CD4-positive, alpha-beta T cell (primary cell): ENCODE measurements at regions not wholly inside any gene's neighbourhood (a gene's known extent, or its start where the extent isn't known, plus 50 kb on each side); places are given as distances from the start of the nearest gene placed in this dataset.
"Not testable (repeated sequence)": the region's sequence is repeated elsewhere in the genome, so short reads cannot be mapped to it uniquely, and the experiment has no call there.

Source experiments
- ATAC-seq: fragments of 200-7000 bp; cut with Tn5 transposase; one replicate; pipeline ENCODE4 v1.10.0; 2022; ENCODE audit warnings: mild to moderate bottlenecking; ENCODE audit not compliant: poor library complexity
- CTCF ChIA-PET: fragments of 350-600 bp; sonication (Branson Sonifier 250); formaldehyde crosslinking; loops from one replicate; lab custom pipeline; 2021; ENCODE audit warnings: antibody characterized with exemption, inconsistent platforms; lab: Charles Lee
- POLR2A ChIA-PET: fragments of 350-600 bp; sonication (Branson Sonifier 250); formaldehyde crosslinking; loops from one replicate; lab custom pipeline; 2021; ENCODE audit warnings: antibody characterized with exemption, inconsistent platforms; lab: Charles Lee
- DNase-seq, 14 experiments: peaks; one replicate each; pipeline ENCODE4 v3.0.0-alpha.2; 2013 to 2020; ENCODE audit warnings: mixed read lengths in 2 of 14
- H3K27ac ChIP-seq, 2 donors: one replicate each; pipeline versions ENCODE4 v1.5.1 to v1.7.0; 2013; ENCODE audit warnings: low read length in 2 of 2, low read depth in 1 of 2, mild to moderate bottlenecking in 1 of 2
- H3K27me3 ChIP-seq, 2 experiments: 1 replicate in 1 of 2; 2 replicates in 1 of 2; pipeline versions ENCODE4 v1.6.1 to v1.7.0; 2013; ENCODE audit warnings: low read length in 2 of 2, control low read depth in 1 of 2, mild to moderate bottlenecking in 1 of 2, moderate library complexity in 1 of 2; ENCODE audit not compliant: insufficient read depth in 2 of 2, control insufficient read depth in 1 of 2
- H3K36me3 ChIP-seq: one replicate; pipeline ENCODE4 v1.6.1; 2013; ENCODE audit warnings: low read length, control low read depth; ENCODE audit not compliant: insufficient read depth
- H3K4me1 ChIP-seq: one replicate; pipeline ENCODE4 v1.6.1; 2013; ENCODE audit warnings: low read length, control low read depth; ENCODE audit not compliant: insufficient read depth
- H3K4me3 ChIP-seq: one replicate; pipeline ENCODE4 v1.5.1; 2013; ENCODE audit warnings: mild to moderate bottlenecking, low read length, moderate library complexity
- H3K9me3 ChIP-seq, 2 experiments: 1 replicate in 1 of 2; 2 replicates in 1 of 2; pipeline versions ENCODE4 v1.6.1 to v1.7.0; 2013; ENCODE audit warnings: low read length in 2 of 2, mild to moderate bottlenecking in 2 of 2, control low read depth in 1 of 2, moderate library complexity in 1 of 2; ENCODE audit not compliant: control insufficient read depth in 1 of 2, insufficient read depth in 1 of 2
- H3K27ac Mint-ChIP-seq: one replicate; pipeline ENCODE4 v1.8.0; 2020; ENCODE audit warnings: mixed read lengths
- H3K27me3 Mint-ChIP-seq: one replicate; pipeline ENCODE4 v1.8.0; 2021; ENCODE audit warnings: mixed read lengths
- H3K36me3 Mint-ChIP-seq: one replicate; pipeline ENCODE4 v1.8.0; 2021; ENCODE audit warnings: low read depth, mixed read lengths
- H3K4me1 Mint-ChIP-seq: one replicate; pipeline ENCODE4 v1.8.0; 2021; ENCODE audit warnings: low read depth, mixed read lengths
- H3K4me3 Mint-ChIP-seq: one replicate; pipeline ENCODE4 v1.8.0; 2020; ENCODE audit warnings: mild to moderate bottlenecking, mixed read lengths
- H3K9me3 Mint-ChIP-seq: one replicate; pipeline ENCODE4 v1.8.0; 2020; ENCODE audit warnings: mixed read lengths
- intact Hi-C, 2 experiments: fragments of 100-400 bp; cut with DNase I in 1 of 2; cut with micrococcal nuclease in 1 of 2; formaldehyde crosslinking; loops; one replicate each; pipeline versions ENCODE4 v1.15.1 to v1.9.0; 2023 to 2025; cut with DNase I, micrococcal nuclease
- TF ChIP-seq, protein P1 (sequence below): fragments of 200-600 bp; IDR thresholded peaks from one replicate; pipeline ENCODE4 v1.8.0; 2022; ENCODE audit warnings: antibody characterized with exemption, mild to moderate bottlenecking

DNA sequence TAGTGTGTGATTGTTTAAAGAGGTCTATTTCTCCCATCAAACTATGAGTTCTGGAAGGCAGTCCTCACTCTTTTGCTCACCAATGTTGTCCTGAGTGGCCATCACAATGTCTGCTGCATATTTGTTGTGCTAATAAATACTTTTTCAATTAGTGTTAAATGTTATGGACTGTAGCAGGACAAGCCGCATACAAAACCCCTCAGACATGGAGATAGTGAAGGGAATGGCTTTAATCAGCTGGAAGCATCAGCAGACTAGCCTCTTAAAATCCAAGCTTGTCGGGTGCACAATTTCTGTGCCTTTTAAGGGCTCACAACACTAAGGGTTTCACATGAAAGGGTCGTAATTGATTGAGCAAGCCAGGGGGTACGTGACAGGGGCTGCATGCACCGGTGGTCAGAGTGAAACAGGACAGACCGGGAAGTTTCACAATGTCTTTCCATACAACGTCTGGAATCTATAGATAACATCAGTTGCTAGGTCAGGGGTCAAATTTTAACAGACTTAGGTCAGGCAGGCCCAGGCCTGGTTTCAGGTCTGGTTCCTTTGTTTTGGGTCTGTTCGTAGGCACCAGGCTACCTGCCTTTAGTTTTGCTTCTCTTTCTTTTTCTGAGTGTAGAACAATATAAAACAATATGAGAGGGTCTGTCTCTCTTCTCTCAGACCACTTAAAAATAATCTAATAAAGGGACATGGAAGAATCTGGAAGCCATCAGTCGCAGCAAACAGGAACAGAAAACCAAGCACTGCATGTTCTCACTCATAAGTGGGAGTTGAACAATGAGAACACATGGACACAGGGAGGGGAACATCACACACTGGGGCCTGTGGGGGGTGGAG is 327.6 kb upstream of the HTR1E start:
- Mint-ChIP-seq H3K9me3 (peaks cover 5% of the 10 kb centered on the region), H3K27me3 (no peaks in the 10 kb centered on the region), H3K27ac (no peak overlapping the region), H3K4me1 (no peaks in the 10 kb centered on the region), H3K36me3 (no peaks in the 10 kb centered on the region), H3K4me3 (no peak overlapping the region)
- TF ChIP-seq, protein P1, sequence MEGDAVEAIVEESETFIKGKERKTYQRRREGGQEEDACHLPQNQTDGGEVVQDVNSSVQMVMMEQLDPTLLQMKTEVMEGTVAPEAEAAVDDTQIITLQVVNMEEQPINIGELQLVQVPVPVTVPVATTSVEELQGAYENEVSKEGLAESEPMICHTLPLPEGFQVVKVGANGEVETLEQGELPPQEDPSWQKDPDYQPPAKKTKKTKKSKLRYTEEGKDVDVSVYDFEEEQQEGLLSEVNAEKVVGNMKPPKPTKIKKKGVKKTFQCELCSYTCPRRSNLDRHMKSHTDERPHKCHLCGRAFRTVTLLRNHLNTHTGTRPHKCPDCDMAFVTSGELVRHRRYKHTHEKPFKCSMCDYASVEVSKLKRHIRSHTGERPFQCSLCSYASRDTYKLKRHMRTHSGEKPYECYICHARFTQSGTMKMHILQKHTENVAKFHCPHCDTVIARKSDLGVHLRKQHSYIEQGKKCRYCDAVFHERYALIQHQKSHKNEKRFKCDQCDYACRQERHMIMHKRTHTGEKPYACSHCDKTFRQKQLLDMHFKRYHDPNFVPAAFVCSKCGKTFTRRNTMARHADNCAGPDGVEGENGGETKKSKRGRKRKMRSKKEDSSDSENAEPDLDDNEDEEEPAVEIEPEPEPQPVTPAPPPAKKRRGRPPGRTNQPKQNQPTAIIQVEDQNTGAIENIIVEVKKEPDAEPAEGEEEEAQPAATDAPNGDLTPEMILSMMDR = no peak
- ChIA-PET CTCF (no interaction called here), POLR2A (no interaction called here)
- no peak for DNase-seq
- no peaks in the 10 kb centered on the region for H3K27me3 ChIP-seq
- ATAC-seq = no peak
- H3K4me1 ChIP-seq = no peaks in the 10 kb centered on the region
- H3K27ac ChIP-seq = no peak overlapping the region
- no peaks in the 10 kb centered on the region for H3K36me3 ChIP-seq
- H3K4me3 ChIP-seq = no peak overlapping the region
- peaks cover 0 to 5% of the 10 kb centered on the region in 2 experiments for H3K9me3 ChIP-seq
- intact Hi-C loops = no loop called here

GRCh38 chr6:86603364-86603763 is 334.0 kb upstream of the HTR1E start:
- H3K4me1 ChIP-seq, H3K27ac Mint-ChIP-seq, H3K4me3 Mint-ChIP-seq, POLR2A ChIA-PET, H3K27me3 ChIP-seq, H3K4me3 ChIP-seq, H3K27me3 Mint-ChIP-seq, H3K9me3 ChIP-seq, H3K4me1 Mint-ChIP-seq, H3K36me3 Mint-ChIP-seq, CTCF ChIA-PET, H3K36me3 ChIP-seq, DNase-seq, H3K9me3 Mint-ChIP-seq, ATAC-seq, intact Hi-C loops, H3K27ac ChIP-seq: not testable (repeated sequence)

GRCh38 chr6:86602093-86602492 is 335.2 kb upstream of the HTR1E start:
- H3K36me3 Mint-ChIP-seq, H3K4me1 Mint-ChIP-seq: not testable (repeated sequence)

GRCh38 chr6:86598969-86599368 is 338.4 kb upstream of the HTR1E start:
- H3K27me3 ChIP-seq, H3K4me1 Mint-ChIP-seq, H3K4me1 ChIP-seq, H3K36me3 Mint-ChIP-seq, H3K4me3 ChIP-seq, H3K36me3 ChIP-seq, ATAC-seq, H3K4me3 Mint-ChIP-seq, H3K9me3 ChIP-seq, H3K27ac Mint-ChIP-seq, DNase-seq, H3K27ac ChIP-seq, H3K9me3 Mint-ChIP-seq, CTCF ChIA-PET, POLR2A ChIA-PET, intact Hi-C loops, H3K27me3 Mint-ChIP-seq: not testable (repeated sequence)

More at GRCh38 chr6:86602093-86602492, 335.2 kb upstream of the HTR1E start:
- POLR2A ChIA-PET, H3K9me3 ChIP-seq, H3K27me3 Mint-ChIP-seq, ATAC-seq, H3K27me3 ChIP-seq, H3K36me3 ChIP-seq, H3K4me3 Mint-ChIP-seq, H3K27ac ChIP-seq, intact Hi-C loops, DNase-seq, CTCF ChIA-PET, H3K4me1 ChIP-seq, H3K9me3 Mint-ChIP-seq, H3K27ac Mint-ChIP-seq, H3K4me3 ChIP-seq: not testable (repeated sequence)
